Islet precursor cell (in vitro differentiated cells): ENCODE measurements at regions not wholly inside any gene's neighbourhood (a gene's known extent, or its start where the extent isn't known, plus 50 kb on each side); places are given as distances from the start of the nearest gene placed in this dataset.
"Not testable (repeated sequence)": the region's sequence is repeated elsewhere in the genome, so short reads cannot be mapped to it uniquely, and the experiment has no call there.

Source experiments
- DNase-seq: peaks from one replicate; pipeline ENCODE4 v3.0.0-alpha.2; 2018

DNA sequence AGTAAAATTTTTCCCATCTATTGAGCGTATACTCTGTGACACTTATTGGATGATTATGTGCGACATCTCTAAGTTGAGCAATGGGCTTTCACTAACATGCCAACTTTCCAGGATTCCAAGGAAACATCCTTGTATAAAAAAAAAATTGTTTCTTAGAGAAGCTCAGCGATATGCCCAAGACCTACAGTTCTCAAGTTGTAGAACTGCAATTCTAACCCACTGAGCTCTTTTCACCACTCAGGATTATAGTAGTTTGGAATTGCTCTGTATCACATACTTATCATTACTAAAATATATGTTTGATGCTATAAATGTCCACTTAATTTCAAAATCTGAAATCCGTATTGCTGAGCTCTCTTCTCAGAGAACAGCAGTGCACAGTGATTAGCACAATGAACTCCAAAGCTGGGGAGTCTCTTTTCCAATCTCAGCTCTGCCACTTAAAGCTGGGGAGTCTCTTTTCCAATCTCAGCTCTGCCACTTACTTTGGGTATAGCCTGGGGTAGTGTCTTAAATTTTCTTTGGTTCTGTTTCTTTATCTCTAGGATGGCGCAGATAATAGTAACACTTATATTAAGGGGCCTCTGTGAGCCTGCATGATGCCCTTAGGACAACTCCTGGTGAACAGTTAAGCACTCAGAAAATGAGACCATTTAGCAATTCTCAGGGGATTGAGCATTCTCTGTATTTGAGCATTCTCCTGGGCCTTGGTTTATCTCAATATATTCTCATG, 1722.2 kb upstream of the AGA start:
- no peak for DNase-seq

DNA sequence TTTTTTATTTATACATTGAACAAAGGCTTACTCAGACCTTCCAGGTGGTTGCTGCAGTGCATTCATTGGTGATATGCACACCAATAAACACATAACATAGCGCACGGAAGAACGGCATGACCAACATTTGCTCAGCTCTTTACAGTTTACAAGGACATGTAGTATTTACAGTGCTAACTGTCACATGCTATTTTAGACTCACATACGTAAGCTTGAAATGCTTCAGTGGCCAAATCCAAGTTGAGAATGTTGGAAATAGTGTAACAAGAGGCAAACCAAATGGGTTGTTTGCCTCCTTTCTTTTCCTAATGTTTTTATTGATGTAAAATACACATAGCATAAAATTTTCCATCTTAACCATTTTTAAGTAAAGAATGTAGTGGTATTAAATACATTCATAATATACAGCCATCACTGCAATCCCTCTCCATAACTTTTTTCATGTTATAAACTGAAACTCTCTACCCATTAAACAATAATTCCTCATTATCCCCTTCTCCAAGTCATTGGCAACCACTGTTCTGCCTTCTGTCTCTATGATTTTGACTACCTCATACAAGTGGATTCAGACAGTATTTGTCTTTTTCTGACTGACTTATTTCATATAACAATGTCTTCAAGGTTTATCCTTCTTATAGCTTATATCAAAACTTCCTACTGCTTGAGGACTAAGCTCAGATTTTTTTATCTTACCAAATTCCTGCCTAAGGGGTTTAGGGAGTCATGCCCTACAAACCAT, 1722.9 kb upstream of the AGA start:
- DNase-seq: no peak

DNA sequence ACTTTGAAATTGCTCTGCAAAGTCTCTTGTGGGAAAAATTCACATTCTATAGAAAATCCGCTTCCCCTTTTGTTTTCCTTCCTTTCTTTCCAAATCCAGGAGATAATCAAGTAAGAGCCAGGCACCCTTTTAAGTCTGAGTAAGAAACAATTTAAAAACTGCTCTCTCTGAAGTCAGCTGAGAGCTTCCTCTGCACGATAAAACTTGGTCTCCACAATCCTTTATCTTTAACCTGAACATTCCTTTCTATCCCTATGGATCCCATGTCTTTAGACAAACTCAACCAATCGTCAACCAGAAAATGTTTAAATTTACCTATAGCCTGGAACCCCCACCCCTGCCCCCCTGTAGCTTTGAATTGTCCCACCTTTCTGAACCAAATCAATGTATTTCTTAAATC, 1723.6 kb upstream of the AGA start:
- DNase-seq: no peak

DNA sequence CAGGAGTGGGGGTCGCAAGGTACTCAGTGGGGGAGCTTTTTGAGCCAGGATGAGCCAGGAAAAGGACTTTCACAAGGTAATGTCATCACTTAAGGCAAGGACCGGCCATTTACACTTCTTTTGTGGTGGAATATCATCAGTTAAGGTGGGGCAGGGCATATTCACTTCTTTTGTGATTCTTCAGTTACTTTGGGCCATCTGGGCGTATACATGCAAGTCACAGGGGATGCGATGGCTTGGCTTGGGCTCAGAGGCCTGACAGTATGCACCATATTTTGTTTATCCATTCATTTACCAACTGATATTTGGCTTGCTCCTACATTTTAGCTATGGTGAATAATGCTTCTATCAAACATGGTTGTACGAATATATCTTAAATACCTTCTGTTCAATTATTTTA, 1728.1 kb upstream of the AGA start:
- not testable (repeated sequence) for DNase-seq

DNA sequence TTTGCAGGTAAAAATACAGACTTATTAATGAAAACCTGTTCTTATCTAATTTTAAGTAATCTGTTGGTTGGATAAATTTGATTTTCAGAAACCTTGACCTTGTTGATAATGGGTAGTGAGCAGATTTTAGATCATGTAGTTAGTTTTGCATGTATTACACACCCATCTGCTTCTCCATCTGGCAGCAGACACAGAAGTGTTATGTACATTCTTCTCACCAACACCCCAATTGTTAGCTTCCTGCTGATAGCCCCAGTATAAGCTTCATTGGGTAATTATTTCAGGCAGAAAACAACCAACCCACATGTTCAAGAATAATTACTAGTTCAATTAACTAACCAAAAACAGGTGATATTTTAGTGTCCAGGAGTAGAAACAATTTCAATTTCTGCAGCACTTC, 1740.5 kb upstream of the AGA start:
- no peak for DNase-seq

DNA sequence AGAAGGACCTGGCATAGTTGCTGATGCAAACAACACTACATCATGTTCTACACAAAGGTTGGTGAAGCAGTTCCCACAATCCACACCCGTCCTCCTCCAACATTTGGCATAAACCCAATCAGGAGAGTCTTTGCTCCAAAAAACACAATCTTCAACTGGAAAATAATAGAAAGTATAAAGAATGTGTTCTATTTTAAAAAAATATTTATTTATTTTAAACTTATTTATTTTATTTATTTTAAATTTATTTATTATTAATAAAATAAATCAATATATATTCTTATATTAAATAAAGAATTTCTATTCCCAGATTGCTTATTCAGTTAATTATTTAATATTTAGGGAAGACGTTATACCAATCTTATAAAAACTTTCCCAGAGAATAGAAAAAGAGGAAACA, 1753.7 kb upstream of the AGA start:
- no peak for DNase-seq

DNA sequence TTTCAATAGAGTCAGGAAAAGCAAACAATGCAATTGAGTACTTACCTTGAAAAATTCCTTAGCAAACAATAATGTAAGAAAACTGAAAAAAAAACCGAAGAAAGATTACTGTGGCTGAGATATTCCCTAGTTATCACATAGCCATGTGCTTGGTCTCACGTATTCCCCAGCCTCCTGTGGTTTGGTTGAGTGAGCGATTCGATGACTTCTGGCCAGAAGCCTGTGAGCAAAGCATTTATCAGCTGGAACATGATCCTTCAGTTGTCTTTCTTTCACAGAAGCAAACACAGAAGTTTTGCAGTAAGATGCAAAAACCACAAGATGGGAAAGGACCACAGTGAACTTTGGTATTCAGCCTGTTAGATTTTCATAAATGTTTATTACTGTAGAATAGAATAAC, 1754.3 kb upstream of the AGA start:
- DNase-seq: peak; percentile 50

DNA sequence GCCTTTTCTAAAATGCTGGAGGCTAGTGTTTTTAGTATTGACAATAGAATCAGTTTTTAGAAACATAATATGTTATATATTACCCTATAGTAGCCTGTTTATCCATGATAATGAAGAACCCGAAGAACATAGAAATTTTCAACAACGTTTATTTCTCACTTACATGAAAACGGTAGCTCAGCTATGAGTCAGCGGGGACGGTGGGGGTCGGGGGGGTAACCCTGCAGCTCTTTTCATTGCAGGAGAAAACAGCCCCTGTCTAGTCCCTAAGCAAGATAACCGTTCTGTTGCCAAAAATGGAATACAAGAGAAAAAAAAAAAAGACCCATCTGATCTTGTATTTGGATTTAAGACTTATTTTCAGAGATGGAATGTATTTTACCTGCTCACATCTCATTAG, 1758.4 kb upstream of the AGA start:
- DNase-seq: no peak

DNA sequence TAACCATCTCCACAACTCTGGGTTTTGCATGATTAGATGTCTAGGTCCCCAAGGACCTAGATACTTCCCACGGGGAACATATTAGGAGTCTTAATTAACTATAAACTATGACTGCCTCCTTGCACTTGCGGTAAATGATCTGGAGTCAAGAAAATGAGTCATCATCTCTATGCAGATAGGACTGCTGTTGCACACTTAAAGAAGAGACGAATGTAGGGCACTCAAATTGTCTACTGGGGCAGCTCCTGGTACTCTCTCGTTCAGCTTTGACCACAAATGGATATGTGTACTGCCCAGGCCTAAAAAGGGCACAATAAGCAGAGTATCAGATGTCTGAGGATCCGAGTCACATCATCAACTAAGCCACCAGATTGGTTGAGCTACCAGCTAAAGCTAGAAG, 1783.4 kb upstream of the AGA start:
- peak; percentile 63 for DNase-seq

DNA sequence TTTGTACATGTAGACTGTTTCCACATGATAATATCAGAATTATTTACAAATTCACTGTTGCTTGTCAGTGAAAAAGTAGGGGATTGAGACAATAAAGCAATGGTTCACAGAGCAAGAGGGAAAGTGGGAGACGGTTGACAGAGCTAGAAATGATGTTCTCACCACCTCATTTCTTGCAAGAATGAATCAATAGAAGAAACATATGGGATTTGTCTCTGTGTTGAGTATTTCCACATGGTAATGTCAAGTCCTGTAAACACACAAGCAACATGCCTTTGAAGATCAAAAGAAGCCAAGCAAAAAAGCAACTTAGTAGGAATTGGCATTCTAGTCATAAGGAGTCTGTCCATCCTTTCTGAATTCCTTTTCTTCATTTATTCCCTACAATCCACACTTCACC, 1806.6 kb upstream of the AGA start:
- DNase-seq: no peak

DNA sequence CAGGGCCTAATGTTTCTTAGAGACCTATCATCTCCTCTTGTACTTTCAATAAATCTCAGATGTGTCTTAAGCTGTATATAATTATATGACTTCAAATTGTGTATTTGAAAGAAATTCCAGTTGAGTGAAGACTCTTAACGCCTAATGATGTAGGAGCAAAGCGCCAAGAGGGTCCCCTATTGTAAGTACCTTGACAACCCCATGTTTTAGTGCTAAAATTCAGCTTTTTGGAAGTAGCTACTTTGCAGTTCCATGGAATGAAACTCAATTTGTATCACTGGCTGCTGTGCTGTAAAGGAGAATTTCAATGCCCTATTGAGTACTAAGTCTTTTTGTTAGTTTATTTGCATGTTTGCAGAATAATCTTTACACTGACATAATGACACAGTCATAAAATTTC, 1826.6 kb upstream of the AGA start:
- no peak for DNase-seq

DNA sequence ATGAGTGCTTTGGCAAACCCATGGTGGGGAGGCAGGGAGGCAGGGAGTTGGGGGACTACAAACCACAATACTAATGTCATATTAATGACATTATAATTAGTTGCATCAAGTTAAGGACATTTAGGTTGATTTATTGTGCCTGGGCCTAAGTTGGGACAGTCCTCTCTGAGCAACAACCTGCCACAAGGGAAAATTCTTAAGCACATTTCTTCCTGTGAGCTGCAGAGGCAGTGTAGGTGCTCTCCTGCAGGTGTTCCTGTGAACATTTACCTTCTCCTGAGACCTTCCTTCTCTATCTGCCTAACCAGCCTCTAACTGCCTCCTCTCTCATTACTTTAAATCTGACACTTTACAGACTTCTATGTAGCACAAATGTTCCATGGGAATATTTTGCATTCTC, 1830.0 kb upstream of the AGA start:
- no peak for DNase-seq

DNA sequence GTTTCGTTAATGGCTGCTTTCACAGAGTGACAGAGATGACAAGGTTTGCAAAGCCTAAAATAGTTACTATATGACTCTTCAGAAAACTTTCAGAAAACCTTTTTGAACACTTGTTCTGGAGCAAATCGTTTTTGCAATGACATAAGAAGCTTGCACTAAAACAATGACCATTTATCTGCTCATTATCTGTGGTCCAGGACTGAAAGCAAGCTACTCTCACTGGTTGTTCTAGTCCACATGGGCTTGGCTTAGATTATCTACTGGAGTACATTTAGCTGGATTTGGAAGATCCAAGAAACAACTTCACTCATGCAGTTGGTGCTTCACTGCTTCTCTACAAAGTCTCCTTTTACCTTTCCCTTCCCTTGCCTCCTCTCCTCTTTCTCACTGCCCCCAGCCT, 1836.4 kb upstream of the AGA start:
- no peak for DNase-seq

DNA sequence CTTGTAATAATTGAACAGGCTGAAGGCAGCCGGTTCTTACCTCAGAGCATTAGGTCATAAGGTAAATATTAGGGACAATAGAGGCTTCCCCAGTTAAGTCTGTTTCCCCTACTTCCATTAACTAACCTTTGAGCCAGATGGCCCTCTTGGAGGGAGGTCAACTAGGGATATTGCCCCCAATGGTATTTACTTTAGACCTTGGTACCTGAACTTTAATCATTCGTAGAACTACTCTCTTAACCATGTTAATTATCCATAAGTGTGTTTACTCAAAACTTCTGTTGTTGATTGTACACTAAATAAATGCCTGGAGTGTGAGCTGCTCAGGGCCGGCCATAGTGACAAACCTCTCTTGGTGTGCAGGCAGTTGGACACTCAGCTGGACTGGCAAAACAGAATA, 1843.5 kb upstream of the AGA start:
- no peak for DNase-seq

DNA sequence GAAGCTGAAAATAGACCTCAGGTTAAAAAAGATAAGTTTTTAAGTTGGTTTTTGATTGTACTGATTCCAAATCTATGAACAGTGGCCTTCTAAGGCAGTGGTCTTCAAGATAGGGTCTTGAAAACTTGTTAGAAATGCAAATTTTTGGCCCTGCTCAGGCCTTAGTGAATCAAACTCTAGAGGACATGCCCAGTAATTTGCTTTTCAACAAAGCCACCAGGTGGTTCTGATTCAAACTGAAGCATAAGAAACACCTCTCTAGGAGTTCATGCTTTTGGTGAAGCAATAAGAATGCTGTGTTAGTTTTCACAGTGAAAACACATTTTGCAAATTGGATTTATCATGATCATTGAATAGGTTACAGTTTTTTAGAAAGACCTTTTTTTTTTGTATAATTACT, 1849.4 kb upstream of the AGA start:
- no peak for DNase-seq

DNA sequence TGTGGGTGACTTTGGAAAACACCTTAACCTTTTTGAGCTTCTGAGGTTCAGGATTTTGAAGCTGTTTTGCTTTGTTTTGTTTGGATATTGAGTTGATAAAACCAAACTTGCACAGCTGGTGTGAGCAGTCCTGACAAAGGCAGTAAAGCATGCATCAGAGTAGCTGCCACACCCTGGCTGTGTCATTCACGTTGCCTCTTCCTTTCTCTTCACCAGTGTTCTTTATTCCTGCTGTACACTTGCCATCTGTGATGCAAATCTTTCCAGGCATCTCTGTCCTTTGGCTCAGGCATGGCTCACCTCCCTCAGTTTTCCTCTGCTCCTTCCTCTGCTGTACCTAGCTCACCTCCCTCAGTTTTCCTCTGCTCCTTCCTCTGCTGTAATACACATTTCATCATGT, 1850.2 kb upstream of the AGA start:
- no peak for DNase-seq

DNA sequence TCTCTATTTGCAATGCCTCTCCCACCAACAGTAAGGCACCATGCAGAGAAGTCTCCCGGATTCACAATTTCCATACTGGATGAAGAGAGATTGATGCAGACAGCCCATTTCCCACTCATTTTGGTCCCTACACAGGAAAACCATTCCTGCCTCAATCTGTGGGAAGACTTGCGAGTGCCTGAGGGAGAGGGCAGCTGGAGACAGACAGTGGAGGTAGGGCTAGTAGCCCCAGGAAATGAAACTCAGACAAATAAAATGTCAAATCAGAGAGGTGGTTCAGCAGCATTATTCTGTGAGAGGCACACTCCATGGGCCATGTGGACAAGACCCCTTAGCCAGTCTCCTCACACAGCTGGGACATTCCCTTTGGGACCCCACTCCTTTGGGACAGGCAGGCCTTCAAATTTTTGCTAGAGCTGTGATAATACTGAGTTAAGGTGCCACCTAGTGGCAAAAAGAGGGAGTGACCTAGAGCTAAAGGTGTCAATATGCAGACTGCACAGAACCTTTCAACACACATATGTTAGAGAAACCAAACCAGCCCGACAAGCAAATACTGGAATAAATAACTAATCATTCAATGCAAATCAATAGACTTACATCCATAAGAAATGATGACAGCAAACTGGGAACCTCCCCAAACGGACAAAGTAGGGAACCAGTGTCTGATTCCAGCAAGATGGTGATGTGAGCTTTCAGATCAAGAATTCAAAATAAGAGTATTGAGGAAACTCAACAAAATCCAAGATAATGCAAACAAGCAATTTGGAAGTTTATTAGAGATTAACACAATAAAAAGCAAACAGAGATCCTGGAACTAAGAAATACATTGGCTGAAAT, 1865.3 kb upstream of the AGA start:
- peak; percentile 77 for DNase-seq

DNA sequence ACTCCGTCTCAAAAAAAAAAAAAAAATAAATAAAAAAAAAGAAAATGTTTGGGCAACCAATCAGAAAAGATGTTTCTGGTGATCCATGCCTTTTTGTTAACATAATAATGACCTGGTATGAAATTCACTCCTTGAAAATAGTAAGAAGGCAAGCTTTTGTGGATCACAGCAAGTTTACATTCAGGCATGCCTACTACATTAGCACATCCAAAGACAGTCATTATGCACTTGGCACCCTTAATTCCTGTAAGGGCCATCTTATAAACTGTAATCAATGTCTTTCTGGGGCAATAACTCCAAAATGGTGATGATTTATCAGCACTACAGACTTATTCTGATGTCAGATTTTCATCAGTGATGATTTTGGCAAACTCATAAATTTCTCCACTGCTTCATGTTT, 1871.6 kb upstream of the AGA start:
- no peak for DNase-seq

DNA sequence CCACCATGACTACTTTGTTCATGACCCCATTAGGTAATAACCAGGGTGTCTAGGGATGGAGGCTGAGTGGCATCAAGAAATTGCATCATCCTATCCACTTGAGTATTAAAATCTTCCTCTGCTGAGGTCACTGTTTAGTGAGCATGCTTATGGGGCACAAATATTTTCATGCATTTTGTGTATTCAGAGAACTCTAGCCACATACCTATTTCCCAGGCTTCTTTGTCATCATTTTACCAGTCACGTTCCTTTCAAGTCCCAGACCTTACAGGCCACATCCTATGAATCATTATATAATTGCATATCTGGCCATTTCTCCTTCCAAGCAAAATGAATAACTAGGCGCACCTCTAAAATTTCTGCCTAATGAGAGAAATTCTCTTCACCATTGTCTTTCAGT, 1882.9 kb upstream of the AGA start:
- no peak for DNase-seq

DNA sequence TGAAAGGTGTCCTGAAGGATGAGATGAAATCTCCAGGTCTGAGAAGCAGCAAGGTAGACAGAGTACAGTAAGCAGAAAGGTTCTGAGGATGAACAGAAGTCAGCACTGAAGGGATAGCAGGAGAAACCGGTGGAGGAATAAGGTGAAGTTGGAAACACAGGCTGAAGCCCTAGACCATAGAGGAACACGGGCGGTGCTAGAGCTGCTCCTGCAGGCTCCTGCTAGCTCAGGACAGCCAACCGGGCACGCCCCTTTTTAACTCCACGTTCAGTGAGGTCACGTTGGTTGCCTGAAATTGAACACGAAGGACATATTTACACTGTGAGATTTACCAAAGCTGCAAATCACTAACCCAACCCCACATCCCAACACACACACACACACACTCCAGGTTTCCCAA, 1886.4 kb upstream of the AGA start:
- DNase-seq: no peak

DNA sequence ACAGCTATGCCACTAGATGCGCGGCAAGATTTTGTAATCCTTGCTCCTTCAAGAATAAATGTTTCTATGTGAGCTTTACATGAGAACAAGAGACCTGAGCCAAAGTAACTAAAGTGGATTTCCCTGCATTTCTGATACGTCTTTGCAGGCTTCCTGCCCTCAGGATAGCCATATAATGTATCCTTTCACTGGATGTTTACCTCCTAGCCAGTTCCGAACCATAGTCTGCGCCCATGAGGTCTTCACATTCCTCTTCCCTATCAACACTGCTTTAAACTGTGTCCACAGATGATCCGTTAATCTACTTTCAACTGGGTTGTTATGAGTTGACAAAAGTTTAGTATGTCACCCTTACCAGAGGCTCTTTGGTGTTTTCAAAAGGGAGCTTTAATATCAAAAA, 1889.1 kb upstream of the AGA start:
- no peak for DNase-seq

DNA sequence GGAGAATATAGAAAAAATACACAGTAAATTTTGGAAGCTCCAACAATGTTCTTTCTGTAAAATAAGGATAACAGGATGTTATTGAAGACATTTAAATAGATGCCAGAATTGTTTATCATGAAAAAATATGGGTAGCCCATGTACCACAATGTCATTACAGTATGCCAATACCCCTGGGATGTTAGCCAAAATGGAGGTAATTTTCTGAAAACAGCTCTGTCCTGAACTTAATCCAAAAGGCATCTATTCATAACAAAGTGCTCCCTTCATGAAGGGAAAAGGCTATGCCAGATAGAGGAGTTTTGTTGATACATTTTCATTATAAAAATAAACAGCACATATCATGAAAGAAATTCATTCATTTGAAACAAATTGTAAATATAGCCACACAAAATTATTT, 1902.6 kb upstream of the AGA start:
- DNase-seq: no peak

DNA sequence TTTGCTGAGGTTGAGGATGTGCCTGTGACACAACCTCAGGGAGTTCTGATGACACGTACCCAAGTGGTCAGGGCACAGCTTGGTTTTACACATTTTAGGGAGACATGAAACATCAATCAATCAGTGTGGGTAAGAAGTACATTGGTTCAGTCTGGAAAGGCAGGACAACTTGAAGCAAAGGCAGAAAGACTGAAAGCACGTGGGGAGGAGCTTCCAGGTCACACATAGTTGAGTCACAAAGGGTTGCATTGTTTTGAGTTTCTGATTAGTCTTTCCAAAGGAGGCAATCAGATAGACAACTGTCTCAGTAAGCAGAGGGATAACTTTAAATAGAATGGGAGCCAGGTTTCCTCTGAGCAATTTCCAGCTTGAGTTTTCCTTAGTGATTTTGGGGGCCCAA, 1910.0 kb upstream of the AGA start:
- DNase-seq: peak; percentile 74

DNA sequence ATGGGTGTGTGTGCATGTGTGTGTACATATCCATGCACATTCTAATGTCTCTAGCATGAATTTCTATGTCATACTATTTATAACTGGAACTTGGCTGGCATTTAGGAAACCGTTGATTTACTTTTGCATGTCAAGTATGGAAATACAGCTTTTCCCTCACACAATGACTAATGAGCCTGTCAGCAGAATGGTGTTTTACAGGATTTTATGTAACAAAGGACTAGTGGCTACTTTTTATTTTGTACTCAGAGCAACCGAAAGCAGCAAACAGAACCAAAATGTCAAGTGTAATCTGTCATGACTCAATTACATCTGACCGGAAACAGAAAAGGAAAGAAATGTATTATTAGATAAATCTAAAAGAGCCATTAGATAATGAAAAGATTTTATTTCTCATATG, 1911.5 kb upstream of the AGA start:
- no peak for DNase-seq
